Activated T-cell treated with anti-CD3 and anti-CD28 coated beads, Interleukin-2, amount 50 U/mL, for 48 hours (primary cell): ENCODE measurements at regions not wholly inside any gene's neighbourhood (a gene's known extent, or its start where the extent isn't known, plus 50 kb on each side); places are given as distances from the start of the nearest gene placed in this dataset.
"Not testable (repeated sequence)": the region's sequence is repeated elsewhere in the genome, so short reads cannot be mapped to it uniquely, and the experiment has no call there.

Source experiments
- DNase-seq, 2 experiments: peaks; one replicate each; pipeline ENCODE4 v3.0.0-alpha.2; 2020

- not testable (repeated sequence) for DNase-seq
Measured at GRCh38 chr15:31705076-31705678, 325.1 kb upstream of the CHRNA7 start.

- not testable (repeated sequence) for DNase-seq
Measured at GRCh38 chr15:31707944-31708702, 322.2 kb upstream of the CHRNA7 start.

GRCh38 chr15:31708703-31709327 lies 321.5 kb upstream of the CHRNA7 start:
- DNase-seq, result not testable (repeated sequence)

- not testable (repeated sequence) for DNase-seq
Measured at GRCh38 chr15:31709479-31709878, 320.8 kb upstream of the CHRNA7 start.

GRCh38 chr15:31710806-31711205 lies 319.5 kb upstream of the CHRNA7 start:
- not testable (repeated sequence) for DNase-seq

GRCh38 chr15:31715208-31715607 lies 315.1 kb upstream of the CHRNA7 start:
- not testable (repeated sequence) for DNase-seq

- DNase-seq, result not testable (repeated sequence)
Measured at GRCh38 chr15:31718625-31719024, 311.7 kb upstream of the CHRNA7 start.

GRCh38 chr15:31719396-31720022 lies 310.8 kb upstream of the CHRNA7 start:
- DNase-seq, result not testable (repeated sequence)

- DNase-seq, result not testable (repeated sequence)
Measured at GRCh38 chr15:31723019-31723418, 307.3 kb upstream of the CHRNA7 start.

- not testable (repeated sequence) for DNase-seq
Measured at GRCh38 chr15:31724903-31725302, 305.4 kb upstream of the CHRNA7 start.

GRCh38 chr15:31725619-31726018 lies 304.7 kb upstream of the CHRNA7 start:
- DNase-seq, result not testable (repeated sequence)

- no peak for DNase-seq
Measured at GRCh38 chr15:31727612-31728011, 302.7 kb upstream of the CHRNA7 start.

- DNase-seq, result no peak
Measured at GRCh38 chr15:31732726-31733125, 297.6 kb upstream of the CHRNA7 start.

- no peak for DNase-seq
Measured at GRCh38 chr15:31733424-31733823, 296.9 kb upstream of the CHRNA7 start.

GRCh38 chr15:31740203-31740602 lies 290.1 kb upstream of the CHRNA7 start:
- DNase-seq, result no peak

- DNase-seq, result no peak
Measured at GRCh38 chr15:31745841-31746240, 284.5 kb upstream of the CHRNA7 start.

- no peak for DNase-seq
Measured at GRCh38 chr15:31752065-31752762, 278.1 kb upstream of the CHRNA7 start.

GRCh38 chr15:31752905-31753304 lies 277.4 kb upstream of the CHRNA7 start:
- no peak for DNase-seq

- no peak for DNase-seq
Measured at GRCh38 chr15:31758126-31758525, 272.2 kb upstream of the CHRNA7 start.

GRCh38 chr15:31768055-31768454 lies 262.3 kb upstream of the CHRNA7 start:
- no peak for DNase-seq

GRCh38 chr15:31774045-31774444 lies 256.3 kb upstream of the CHRNA7 start:
- no peak for DNase-seq

GRCh38 chr15:31776039-31776438 lies 254.3 kb upstream of the CHRNA7 start:
- no peak for DNase-seq

GRCh38 chr15:31781261-31781660 lies 249.1 kb upstream of the CHRNA7 start:
- no peak for DNase-seq
